K562 (cell line): ENCODE measurements at regions not wholly inside any gene's neighbourhood (a gene's known extent, or its start where the extent isn't known, plus 50 kb on each side); places are given as distances from the start of the nearest gene placed in this dataset.

Experiments used
- ATF2 ChIP-seq: sonication (generic); formaldehyde crosslinking; IDR thresholded peaks from 2 replicates; pipeline ENCODE4 v1.8.1; 2022; ENCODE audit warnings: missing genetic modification reagents
- CTCF ChIP-seq, 3 experiments: IDR thresholded peaks in 2 of 3; conservative IDR thresholded peaks in 1 of 3; 2 replicates each; pipeline ENCODE4 v1.5.1; 2011 to 2012; ENCODE audit warnings: low read length in 3 of 3, mild to moderate bottlenecking in 3 of 3, control low read depth in 2 of 3, improper control_type of control experiment in 1 of 3, inconsistent platforms in 1 of 3, low read depth in 1 of 3, mixed read lengths in 1 of 3, moderate library complexity in 1 of 3; ENCODE audit not compliant: insufficient read depth in 2 of 3
- GTF2A2 ChIP-seq: IDR thresholded peaks from 2 replicates; pipeline ENCODE4 v1.6.1; 2016; ENCODE audit warnings: mild to moderate bottlenecking, missing genetic modification characterization, missing compliant biosample characterization
- GTF2B ChIP-seq: IDR thresholded peaks from 2 replicates; pipeline ENCODE4 v1.6.1; 2011; ENCODE audit not compliant: insufficient read length; ENCODE audit errors: extremely low read depth
- IRF2 ChIP-seq: sonication (generic); formaldehyde crosslinking; IDR thresholded peaks from 2 replicates; pipeline ENCODE4 v1.8.1; 2022; ENCODE audit warnings: mild to moderate bottlenecking, missing genetic modification reagents
- NR2C1 ChIP-seq, 2 experiments: fragments of 450-650 bp; IDR thresholded peaks; 2 replicates each; pipeline ENCODE4 v1.6.1; 2017; ENCODE audit warnings: mild to moderate bottlenecking in 2 of 2, antibody characterized with exemption in 1 of 2, inconsistent platforms in 1 of 2, missing compliant biosample characterization in 1 of 2, missing genetic modification characterization in 1 of 2
- POLR2A ChIP-seq: fragments of 450-650 bp; conservative IDR thresholded peaks from 2 replicates; pipeline ENCODE4 v1.6.1; 2016
- RFX5 ChIP-seq: IDR thresholded peaks from 2 replicates; pipeline ENCODE4 v1.6.1; 2011; ENCODE audit warnings: low read depth, mild to moderate bottlenecking, improper control_type of control experiment, low read length
- USF1 ChIP-seq: sonication (generic); formaldehyde crosslinking; IDR thresholded peaks from 2 replicates; pipeline ENCODE4 v1.9.0; 2022; ENCODE audit warnings: mild to moderate bottlenecking, missing genetic modification reagents
- ZBTB40 ChIP-seq, 2 experiments: fragments of 450-650 bp in 1 of 2; sonication (generic) in 1 of 2; formaldehyde crosslinking in 1 of 2; IDR thresholded peaks; 2 replicates each; pipeline versions ENCODE4 v1.7.1 to v1.9.0; 2016 to 2022; ENCODE audit warnings: inconsistent platforms in 1 of 2, mild to moderate bottlenecking in 1 of 2, missing genetic modification reagents in 1 of 2
- ZNF79 ChIP-seq: fragments of 250-450 bp; sonication (Bioruptor Pico); IDR thresholded peaks from 2 replicates; pipeline ENCODE4 v1.4.0; 2020; ENCODE audit warnings: low read depth, mild to moderate bottlenecking, moderate library complexity

GRCh38 chr17:72351884-72352346, 231.1 kb downstream of the SOX9 start:
- TF ChIP-seq ZBTB40 (IDR thresholded peaks at IDR 0.05) (no peak), ZBTB40 (CRISPR knock-in tag; IDR thresholded peaks at IDR 0.05) (no peak), CTCF (IDR thresholded peaks at IDR 0.05 in 2 of 3, conservative IDR thresholded peaks at IDR 0.05 in 1 of 3; ENCODE audit: insufficient read depth in 2 of 3, low read depth in 1 of 3, low read length in 3 of 3) (no peak), IRF2 (CRISPR knock-in tag) (no peak), GTF2B (no peak), RFX5 (no peak), USF1 (CRISPR knock-in tag) (no peak), NR2C1 (IDR thresholded peaks at IDR 0.05) (no peak), NR2C1 (tag; IDR thresholded peaks at IDR 0.05) (no peak), POLR2A (no peak), ZNF79 (no peak), GTF2A2 (no peak), ATF2 (no peak)
